MM.1S (cell line): ENCODE measurements at regions not wholly inside any gene's neighbourhood (a gene's known extent, or its start where the extent isn't known, plus 50 kb on each side); places are given as distances from the start of the nearest gene placed in this dataset.

Experiments
- CTCF ChIP-seq: fragments of 300-600 bp; sonication (generic); IDR thresholded peaks from 2 replicates; pipeline ENCODE4 v1.5.1; 2016; ENCODE audit warnings: antibody characterized with exemption, low read length, mixed read lengths
- EZH2 ChIP-seq: fragments of 300-600 bp; sonication (generic); optimal IDR thresholded peaks from 2 replicates; pipeline ENCODE3; 2017; ENCODE audit warnings: low read depth, mild to moderate bottlenecking, antibody characterized with exemption, low read length, mixed read lengths
- EZH2phosphoT487 ChIP-seq: fragments of 300-600 bp; sonication (generic); IDR thresholded peaks from 2 replicates; pipeline ENCODE4 v1.6.1; 2018; ENCODE audit warnings: antibody characterized with exemption, low read length

DNA sequence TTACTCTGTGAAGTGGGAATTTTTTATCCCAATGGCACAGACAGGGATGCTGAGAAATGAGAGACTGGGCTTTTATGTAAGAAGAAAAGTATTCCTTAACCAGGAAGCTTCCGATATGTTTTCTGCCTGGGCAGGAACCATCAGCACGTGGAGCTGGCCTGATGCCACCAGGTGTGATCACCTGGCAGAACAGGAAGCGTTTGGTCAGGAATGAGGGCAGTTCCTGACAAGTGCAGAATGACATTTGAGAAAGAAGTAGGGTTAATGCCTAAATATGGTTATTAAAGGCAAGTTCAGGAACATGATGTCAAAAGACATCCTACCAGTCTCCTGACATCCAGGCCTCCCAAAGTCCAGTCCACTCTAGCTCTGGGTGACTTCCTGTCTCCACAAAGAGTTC, 210.3 kb downstream of the NUAK1 start:
- no peak for TF ChIP-seq CTCF
- TF ChIP-seq EZH2phosphoT487 = no peak
- TF ChIP-seq EZH2 = no peak
